HG03432 (cell line): ENCODE measurements at regions not wholly inside any gene's neighbourhood (a gene's known extent, or its start where the extent isn't known, plus 50 kb on each side); places are given as distances from the start of the nearest gene placed in this dataset.

Source experiments
- ATAC-seq: cut with Tn5 transposase; IDR thresholded peaks from one replicate; pipeline ENCODE4 v1.9.1; 2021; ENCODE audit warnings: mild to moderate bottlenecking, moderate library complexity; ENCODE audit not compliant: unreplicated experiment

GRCh38 chrX:63884821-63885790, 100.1 kb upstream of the ARHGEF9 start:
- ATAC-seq = no peak

GRCh38 chrX:63869506-63869905, 84.5 kb upstream of the ARHGEF9 start:
- ATAC-seq = no peak

GRCh38 chrX:63855896-63856295, 70.9 kb upstream of the ARHGEF9 start:
- no peak for ATAC-seq

GRCh38 chrX:63835361-63835760, 50.3 kb upstream of the ARHGEF9 start:
- no peak for ATAC-seq
